ENCODE measurements at regions not wholly inside any gene's neighbourhood (a gene's known extent, or its start where the extent isn't known, plus 50 kb on each side); places are given as distances from the start of the nearest gene placed in this dataset.

GRCh38 chr7:91457208-91457607, 193.0 kb downstream of the FZD1 start:
- Histone ChIP-seq H3K79me2 (replicated peaks; ENCODE audit: insufficient read depth, low read length) (no peaks in the 10 kb centered on the region), H3K9ac (ENCODE audit: low read length) (no peak overlapping the region), H3K27ac (ENCODE audit: low read length) (no peak overlapping the region), H3K9me3 (ENCODE audit: low read length) (no peaks in the 10 kb centered on the region), H4K20me1 (ENCODE audit: insufficient read depth) (no peaks in the 10 kb centered on the region), H3F3A (ENCODE audit: insufficient read depth, low read length, poor library complexity, severe bottlenecking) (no peaks in the 10 kb centered on the region), H3K4me3 (ENCODE audit: low read length) (no peak overlapping the region), H3K36me3 (ENCODE audit: insufficient read depth, low read length) (no peaks in the 10 kb centered on the region), H3K4me2 (ENCODE audit: low read length) (no peak overlapping the region), H3K9me2 (ENCODE audit: insufficient read depth, low read length) (no peaks in the 10 kb centered on the region), H3K27me3 (ENCODE audit: insufficient read depth, low read depth, low read length) (no peaks in the 10 kb centered on the region), H2AFZ (ENCODE audit: low read depth, low read length) (no peak overlapping the region)
- TF ChIP-seq, protein P1, sequence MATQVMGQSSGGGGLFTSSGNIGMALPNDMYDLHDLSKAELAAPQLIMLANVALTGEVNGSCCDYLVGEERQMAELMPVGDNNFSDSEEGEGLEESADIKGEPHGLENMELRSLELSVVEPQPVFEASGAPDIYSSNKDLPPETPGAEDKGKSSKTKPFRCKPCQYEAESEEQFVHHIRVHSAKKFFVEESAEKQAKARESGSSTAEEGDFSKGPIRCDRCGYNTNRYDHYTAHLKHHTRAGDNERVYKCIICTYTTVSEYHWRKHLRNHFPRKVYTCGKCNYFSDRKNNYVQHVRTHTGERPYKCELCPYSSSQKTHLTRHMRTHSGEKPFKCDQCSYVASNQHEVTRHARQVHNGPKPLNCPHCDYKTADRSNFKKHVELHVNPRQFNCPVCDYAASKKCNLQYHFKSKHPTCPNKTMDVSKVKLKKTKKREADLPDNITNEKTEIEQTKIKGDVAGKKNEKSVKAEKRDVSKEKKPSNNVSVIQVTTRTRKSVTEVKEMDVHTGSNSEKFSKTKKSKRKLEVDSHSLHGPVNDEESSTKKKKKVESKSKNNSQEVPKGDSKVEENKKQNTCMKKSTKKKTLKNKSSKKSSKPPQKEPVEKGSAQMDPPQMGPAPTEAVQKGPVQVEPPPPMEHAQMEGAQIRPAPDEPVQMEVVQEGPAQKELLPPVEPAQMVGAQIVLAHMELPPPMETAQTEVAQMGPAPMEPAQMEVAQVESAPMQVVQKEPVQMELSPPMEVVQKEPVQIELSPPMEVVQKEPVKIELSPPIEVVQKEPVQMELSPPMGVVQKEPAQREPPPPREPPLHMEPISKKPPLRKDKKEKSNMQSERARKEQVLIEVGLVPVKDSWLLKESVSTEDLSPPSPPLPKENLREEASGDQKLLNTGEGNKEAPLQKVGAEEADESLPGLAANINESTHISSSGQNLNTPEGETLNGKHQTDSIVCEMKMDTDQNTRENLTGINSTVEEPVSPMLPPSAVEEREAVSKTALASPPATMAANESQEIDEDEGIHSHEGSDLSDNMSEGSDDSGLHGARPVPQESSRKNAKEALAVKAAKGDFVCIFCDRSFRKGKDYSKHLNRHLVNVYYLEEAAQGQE (IDR thresholded peaks at IDR 0.05; ENCODE audit: borderline replicate concordance), result no peak
- TF ChIP-seq EP300 (conservative IDR thresholded peaks at IDR 0.05; ENCODE audit: poor library complexity, severe bottlenecking) (no peak), SMC3 (conservative IDR thresholded peaks at IDR 0.05; ENCODE audit: poor library complexity) (no peak), CTCF (IDR thresholded peaks at IDR 0.05; ENCODE audit: poor library complexity, severe bottlenecking) (no peak), TAF1 (IDR thresholded peaks at IDR 0.05; ENCODE audit: low read depth) (no peak), RAD21 (conservative IDR thresholded peaks at IDR 0.05) (no peak), EZH2 (IDR thresholded peaks at IDR 0.05; ENCODE audit: borderline replicate concordance, insufficient read depth, low read length, poor library complexity, severe bottlenecking) (no peak), POLR2AphosphoS5 (IDR thresholded peaks at IDR 0.05) (no peak), MXI1 (conservative IDR thresholded peaks at IDR 0.05; ENCODE audit: poor library complexity, severe bottlenecking) (no peak)

DNA sequence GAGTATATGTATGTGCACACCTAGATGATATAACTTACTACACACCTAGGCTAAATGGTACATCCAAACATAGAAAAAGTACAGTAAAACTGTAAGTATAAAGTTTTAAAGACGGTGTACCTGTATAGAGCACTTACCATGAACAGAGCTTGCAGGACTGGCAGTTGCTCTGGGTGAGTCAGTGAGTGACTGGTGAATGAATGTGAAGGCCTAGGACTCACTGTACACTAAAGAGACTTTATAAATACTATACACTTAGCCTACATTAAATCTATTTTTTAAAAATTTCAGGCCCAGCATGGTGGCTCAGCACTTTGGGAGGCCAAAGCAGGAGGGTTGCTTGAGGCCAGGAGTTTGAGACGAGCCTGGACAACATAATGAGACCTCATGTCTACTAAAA, 195.3 kb downstream of the FZD1 start:
- no peaks in the 10 kb centered on the region for H4K20me1 ChIP-seq (ENCODE audit: insufficient read depth)
- TF ChIP-seq MXI1 (conservative IDR thresholded peaks at IDR 0.05; ENCODE audit: poor library complexity, severe bottlenecking), result no peak
- no peak for TF ChIP-seq POLR2AphosphoS5 (IDR thresholded peaks at IDR 0.05)
- TF ChIP-seq, protein P1 (IDR thresholded peaks at IDR 0.05; ENCODE audit: borderline replicate concordance), result no peak
- TF ChIP-seq EP300 (conservative IDR thresholded peaks at IDR 0.05; ENCODE audit: poor library complexity, severe bottlenecking), result no peak
- TF ChIP-seq CTCF (IDR thresholded peaks at IDR 0.05; ENCODE audit: poor library complexity, severe bottlenecking), result no peak
- no peak for TF ChIP-seq EZH2 (IDR thresholded peaks at IDR 0.05; ENCODE audit: borderline replicate concordance, insufficient read depth, low read length, poor library complexity, severe bottlenecking)
- no peak for TF ChIP-seq TAF1 (IDR thresholded peaks at IDR 0.05; ENCODE audit: low read depth)
- no peak for TF ChIP-seq SMC3 (conservative IDR thresholded peaks at IDR 0.05; ENCODE audit: poor library complexity)
- no peak for TF ChIP-seq RAD21 (conservative IDR thresholded peaks at IDR 0.05)
- H3F3A ChIP-seq (ENCODE audit: insufficient read depth, low read length, poor library complexity, severe bottlenecking), result no peaks in the 10 kb centered on the region

More for the DNA sequence above, 195.3 kb downstream of the FZD1 start:
- Histone ChIP-seq H3K27ac (ENCODE audit: low read length) (no peak overlapping the region), H3K9me3 (ENCODE audit: low read length) (no peaks in the 10 kb centered on the region), H3K4me2 (ENCODE audit: low read length) (no peak overlapping the region), H3K4me3 (ENCODE audit: low read length) (no peak overlapping the region), H3K36me3 (ENCODE audit: insufficient read depth, low read length) (no peaks in the 10 kb centered on the region), H3K9ac (ENCODE audit: low read length) (no peak overlapping the region), H3K27me3 (ENCODE audit: insufficient read depth, low read depth, low read length) (no peaks in the 10 kb centered on the region), H3K9me2 (ENCODE audit: insufficient read depth, low read length) (no peaks in the 10 kb centered on the region), H2AFZ (ENCODE audit: low read depth, low read length) (no peak overlapping the region), H3K79me2 (replicated peaks; ENCODE audit: insufficient read depth, low read length) (no peaks in the 10 kb centered on the region)

Data from neural cell (in vitro differentiated cells).